ENCODE measurements at regions not wholly inside any gene's neighbourhood (a gene's known extent, or its start where the extent isn't known, plus 50 kb on each side); places are given as distances from the start of the nearest gene placed in this dataset.

- TF ChIP-seq POLR2A (IDR thresholded peaks at IDR 0.05) (no peak), CTCF (IDR thresholded peaks at IDR 0.05) (no peak)
Observed at GRCh38 chr1:232280910-232281309, 349.0 kb downstream of the SIPA1L2 start.
